GM12878 (cell line): ENCODE measurements at regions not wholly inside any gene's neighbourhood (a gene's known extent, or its start where the extent isn't known, plus 50 kb on each side); places are given as distances from the start of the nearest gene placed in this dataset.

Source experiments
- ATAC-seq: fragments of 200-7000 bp; cut with Tn5 transposase; 3 replicates; pipeline ENCODE4 v1.9.1; 2020; ENCODE audit warnings: mild to moderate bottlenecking, moderate library complexity
- BruUV-seq: library from RNA; stranded (reverse); fragments of 400-500 nt; replicated peaks from 2 replicates; lab custom pipeline; 2021; lab: Mats Ljungman, UMichigan
- CTCF ChIA-PET: fragments of 300-600 bp; sonication (Branson Sonifier 250); formaldehyde crosslinking; extraction: SDS; loops from one replicate; lab custom pipeline; 2021; ENCODE audit warnings: inconsistent platforms; lab: Yijun Ruan, JAX
- POLR2A ChIA-PET: fragments of 350-600 bp; formaldehyde crosslinking; extraction: SDS; loops from one replicate; lab custom pipeline; 2021; ENCODE audit warnings: inconsistent platforms; lab: Charles Lee
- RAD21 ChIA-PET: fragments of 300-600 bp; sonication (Branson Sonifier 250); formaldehyde crosslinking; loops from one replicate; lab custom pipeline; 2023; ENCODE audit warnings: antibody characterized with exemption; ENCODE audit not compliant: unreplicated experiment; lab: Charles Lee
- SMC1A ChIA-PET: fragments of 300-600 bp; sonication (Branson Sonifier 250); formaldehyde crosslinking; loops from one replicate; lab custom pipeline; 2023; ENCODE audit not compliant: unreplicated experiment, uncharacterized antibody; lab: Charles Lee
- DNase-seq: peaks from one replicate; pipeline ENCODE4 v3.0.0-alpha.2; 2011; ENCODE audit warnings: low read depth, low spot score
- FAIRE-seq: peaks from 3 replicates; lab custom pipeline; 2011; peaks lifted over from hg19 to GRCh38; lab: Jason Lieb, UNC
- H2AFZ ChIP-seq: 2 replicates; pipeline ENCODE4 v1.6.0; 2011; ENCODE audit warnings: low read depth, low read length, control low read depth; ENCODE audit not compliant: control insufficient read depth
- H3K27ac ChIP-seq: 2 replicates; pipeline ENCODE4 v1.5.1; 2011; ENCODE audit warnings: control low read depth; ENCODE audit not compliant: control insufficient read depth, insufficient read depth
- H3K27me3 ChIP-seq, 2 experiments: replicated peaks in 1 of 2; 2 replicates each; pipeline versions ENCODE4 v1.6.0 to v1.6.1; 2011; ENCODE audit warnings: low read length in 1 of 2; ENCODE audit not compliant: control insufficient read depth in 2 of 2, insufficient read depth in 2 of 2
- H3K36me3 ChIP-seq, 2 experiments: 2 replicates each; pipeline ENCODE4 v1.5.1; 2011; ENCODE audit warnings: low read length in 1 of 2; ENCODE audit not compliant: control insufficient read depth in 2 of 2, insufficient read depth in 2 of 2
- H3K4me1 ChIP-seq: 2 replicates; pipeline ENCODE4 v1.6.1; 2011; ENCODE audit warnings: mild to moderate bottlenecking, low read length, moderate library complexity, mixed read lengths; ENCODE audit not compliant: control insufficient read depth, insufficient read depth
- H3K4me2 ChIP-seq: 2 replicates; pipeline ENCODE4 v1.6.0; 2011; ENCODE audit warnings: control low read depth; ENCODE audit not compliant: control insufficient read depth, insufficient read depth
- H3K4me3 ChIP-seq: fragments of 200-600 bp; sonication (generic); 2 replicates; pipeline ENCODE4 v1.5.1; 2016
- H3K79me2 ChIP-seq: 2 replicates; pipeline ENCODE4 v1.6.0; 2011; ENCODE audit warnings: low read length; ENCODE audit not compliant: control insufficient read depth, insufficient read depth
- H3K9ac ChIP-seq: 2 replicates; pipeline ENCODE4 v1.8.0; 2011; ENCODE audit warnings: low read length, control low read depth, mixed read lengths; ENCODE audit not compliant: control insufficient read depth, insufficient read depth
- H3K9me3 ChIP-seq: replicated peaks from 3 replicates; pipeline ENCODE4 v1.5.1; 2011; ENCODE audit warnings: mild to moderate bottlenecking, low read length; ENCODE audit not compliant: control insufficient read depth, insufficient read depth
- H4K20me1 ChIP-seq: 2 replicates; pipeline ENCODE4 v1.6.0; 2011; ENCODE audit not compliant: control insufficient read depth, insufficient read depth
- CBFB ChIP-seq: IDR thresholded peaks from 2 replicates; pipeline ENCODE4 v1.6.1; 2016; ENCODE audit warnings: antibody characterized with exemption, low read depth
- CHD1 ChIP-seq: IDR thresholded peaks from 2 replicates; pipeline ENCODE4 v1.6.1; 2012; ENCODE audit warnings: low read depth, low read length, improper control_type of control experiment
- CHD4 ChIP-seq: fragments of 200-600 bp; sonication (generic); IDR thresholded peaks from 2 replicates; pipeline ENCODE4 v1.6.1; 2016; ENCODE audit warnings: mild to moderate bottlenecking
- FOS ChIP-seq: IDR thresholded peaks from 3 replicates; pipeline ENCODE4 v1.6.1; 2011; ENCODE audit warnings: borderline replicate concordance; ENCODE audit not compliant: insufficient read length; ENCODE audit errors: extremely low read depth
- MYB ChIP-seq: fragments of 150-350 bp; IDR thresholded peaks from 2 replicates; pipeline ENCODE4 v1.6.1; 2014; ENCODE audit warnings: mild to moderate bottlenecking, low read depth, low read length, borderline replicate concordance
- NBN ChIP-seq: fragments of 450-650 bp; IDR thresholded peaks from 2 replicates; pipeline ENCODE4 v1.6.1; 2016
- NFIC ChIP-seq: IDR thresholded peaks from 2 replicates; pipeline ENCODE4 v1.6.1; 2012; ENCODE audit warnings: low read depth, mild to moderate bottlenecking, inconsistent platforms, low read length, moderate library complexity
- NFYB ChIP-seq: IDR thresholded peaks from 2 replicates; pipeline ENCODE4 v1.6.1; 2011; ENCODE audit warnings: low read depth, mild to moderate bottlenecking, low read length, improper control_type of control experiment, moderate library complexity; ENCODE audit not compliant: insufficient read depth
- NR2C1 ChIP-seq: fragments of 450-650 bp; IDR thresholded peaks from 2 replicates; pipeline ENCODE4 v1.6.1; 2017; ENCODE audit warnings: antibody characterized with exemption, mild to moderate bottlenecking, moderate library complexity
- NR2C2 ChIP-seq: IDR thresholded peaks from 2 replicates; pipeline ENCODE4 v1.6.1; 2011; ENCODE audit warnings: borderline replicate concordance, low read depth; ENCODE audit not compliant: control insufficient read depth, insufficient read length
- NRF1 ChIP-seq: conservative IDR thresholded peaks from 2 replicates; pipeline ENCODE4 v1.6.1; 2011; ENCODE audit warnings: mild to moderate bottlenecking, low read depth, low read length, improper control_type of control experiment
- RCOR1 ChIP-seq: conservative IDR thresholded peaks from 2 replicates; pipeline ENCODE4 v1.6.1; 2012; ENCODE audit warnings: low read depth, low read length, improper control_type of control experiment
- RELA ChIP-seq: fragments of 450-650 bp; IDR thresholded peaks from 2 replicates; pipeline ENCODE4 v1.8.0; 2014; ENCODE audit warnings: borderline replicate concordance; ENCODE audit not compliant: partially characterized antibody
- SP1 ChIP-seq: IDR thresholded peaks from one replicate; pipeline ENCODE4 v1.6.1; 2011; ENCODE audit warnings: low read depth, low read length
- SUZ12 ChIP-seq: fragments of 200-600 bp; sonication (generic); IDR thresholded peaks from one replicate; pipeline ENCODE4 v1.6.1; 2018; ENCODE audit warnings: antibody characterized with exemption, mild to moderate bottlenecking; ENCODE audit not compliant: unreplicated experiment
- TBL1XR1 ChIP-seq: IDR thresholded peaks from 2 replicates; pipeline ENCODE4 v1.6.1; 2012; ENCODE audit warnings: low read depth, low read length, improper control_type of control experiment
- ZNF274 ChIP-seq: IDR thresholded peaks from one replicate; pipeline ENCODE4 v1.8.0; 2011; ENCODE audit not compliant: insufficient read length, insufficient read depth
- WGBS: methylation state at CpG from one replicate; pipeline ENCODE4 v1.1.6; 2016; ENCODE audit warnings: low lambda C conversion rate; ENCODE audit not compliant: insufficient replicate concordance, insufficient coverage; ENCODE audit errors: missing lambda C conversion rate; 5-methylcytosine and 5-hydroxymethylcytosine counted together
- in situ Hi-C: fragments of 300-500 bp; cut with MboI; formaldehyde crosslinking; loops from 9 replicates; pipeline ENCODE4 v1.14.3; 2018; ENCODE audit warnings: mixed read lengths
- intact Hi-C: fragments of 100-400 bp; cut with micrococcal nuclease; formaldehyde crosslinking; loops from one replicate; pipeline ENCODE4 v1.14.2; 2022; ENCODE audit not compliant: unreplicated experiment
- TF ChIP-seq, protein P1 (sequence below): IDR thresholded peaks from 2 replicates; pipeline ENCODE4 v1.6.1; 2011; ENCODE audit warnings: borderline replicate concordance, low read depth, mild to moderate bottlenecking, moderate library complexity, low read length; ENCODE audit not compliant: insufficient read depth, poor library complexity, severe bottlenecking

GRCh38 chr3:135896613-135897012 lies 68.9 kb upstream of the PPP2R3A start:
- BruUV-seq = no TSS peak
- no peak for FAIRE-seq
- H3K79me2 ChIP-seq = no peaks in the 10 kb centered on the region
- ChIA-PET RAD21 (no interaction called here), CTCF (interaction anchor here (0.7 to 1.1 kb wide), 2 partner anchors 146 to 1296 kb away, joined by 3 to 5 read pairs; no protein-coding TSS in a partner anchor), SMC1A (no interaction called here)
- no peaks in the 10 kb centered on the region for H3K27me3 ChIP-seq
- no peak for DNase-seq
- H3K36me3 ChIP-seq = no peaks in the 10 kb centered on the region
- no peak overlapping the region for H3K9ac ChIP-seq
- no peaks in the 10 kb centered on the region for H4K20me1 ChIP-seq
- intact Hi-C loops = loop anchor here (10.0 kb wide), 1 partner anchor 392 kb away; no protein-coding TSS in a partner anchor
- TF ChIP-seq NRF1 (no peak), NR2C1 (no peak), RELA (no peak), ZNF274 (no peak), CBFB (no peak), NR2C2 (no peak), SUZ12 (no peak), TBL1XR1 (no peak), MYB (no peak), FOS (no peak), NBN (no peak), CHD4 (no peak), SP1 (no peak), NFIC (no peak), CHD1 (no peak), RCOR1 (no peak), NFYB (no peak)
- TF ChIP-seq, protein P1, sequence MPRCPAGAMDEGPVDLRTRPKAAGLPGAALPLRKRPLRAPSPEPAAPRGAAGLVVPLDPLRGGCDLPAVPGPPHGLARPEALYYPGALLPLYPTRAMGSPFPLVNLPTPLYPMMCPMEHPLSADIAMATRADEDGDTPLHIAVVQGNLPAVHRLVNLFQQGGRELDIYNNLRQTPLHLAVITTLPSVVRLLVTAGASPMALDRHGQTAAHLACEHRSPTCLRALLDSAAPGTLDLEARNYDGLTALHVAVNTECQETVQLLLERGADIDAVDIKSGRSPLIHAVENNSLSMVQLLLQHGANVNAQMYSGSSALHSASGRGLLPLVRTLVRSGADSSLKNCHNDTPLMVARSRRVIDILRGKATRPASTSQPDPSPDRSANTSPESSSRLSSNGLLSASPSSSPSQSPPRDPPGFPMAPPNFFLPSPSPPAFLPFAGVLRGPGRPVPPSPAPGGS = no peak
- TF ChIP-seq, all 136 proteins: peak for 0
- H3K4me2 ChIP-seq = no peak overlapping the region
- H3K4me1 ChIP-seq = no peaks in the 10 kb centered on the region
- no peak overlapping the region for H3K27ac ChIP-seq
- no peak overlapping the region for H3K4me3 ChIP-seq
- POLR2A ChIA-PET = interaction anchor here (0.6 kb wide), 1 partner anchor 1712 kb away, joined by 3 read pairs; no protein-coding TSS in a partner anchor
- H3K9me3 ChIP-seq = no peaks in the 10 kb centered on the region
- in situ Hi-C loops = loop anchor here (25.0 kb wide), 1 partner anchor 1109 kb away; the partner anchor contains the start of gene EPHB1
- WGBS = 18% methylated on average over 2 of the region's 2 CpGs
- H2AFZ ChIP-seq = no peak overlapping the region
- no peak for ATAC-seq
